Colonic mucosa (tissue), 4 donors: ENCODE measurements at regions not wholly inside any gene's neighbourhood (a gene's known extent, or its start where the extent isn't known, plus 50 kb on each side); places are given as distances from the start of the nearest gene placed in this dataset.

Experiments
- DNase-seq: peaks from one replicate; pipeline ENCODE4 v3.0.0-alpha.2; 2020
- H3K27ac ChIP-seq: fragments of 200-600 bp; one replicate; pipeline ENCODE4 v1.8.0; 2021
- H3K27me3 ChIP-seq: fragments of 200-600 bp; one replicate; pipeline ENCODE4 v1.8.0; 2021
- H3K36me3 ChIP-seq: fragments of 200-600 bp; one replicate; pipeline ENCODE4 v1.8.0; 2021
- H3K4me1 ChIP-seq: fragments of 200-600 bp; one replicate; pipeline ENCODE4 v1.8.0; 2021; ENCODE audit warnings: mild to moderate bottlenecking
- H3K4me3 ChIP-seq: fragments of 200-600 bp; one replicate; pipeline ENCODE4 v1.8.0; 2021
- H3K9ac ChIP-seq, 2 donors: one replicate each; pipeline ENCODE4 v1.7.0; 2013; ENCODE audit warnings: control low read depth in 2 of 2, low read depth in 2 of 2, low read length in 2 of 2
- H3K9me3 ChIP-seq: fragments of 200-600 bp; one replicate; pipeline ENCODE4 v1.8.0; 2021
- CTCF ChIP-seq: fragments of 200-600 bp; IDR thresholded peaks from one replicate; pipeline ENCODE4 v1.8.0; 2022; ENCODE audit warnings: antibody characterized with exemption, mild to moderate bottlenecking
- intact Hi-C: fragments of 100-400 bp; cut with DNase I; formaldehyde crosslinking; loops from one replicate; pipeline ENCODE4 v1.14.1; 2022
- donor health status: healthy.
- donor health status: DM: no; HTN: no; CAD: no.
- donor health status: DM: no; HTN: no; CAD: no.

- H3K4me3 ChIP-seq: no peak overlapping the region
- peaks cover 4% of the 10 kb centered on the region for H3K27me3 ChIP-seq
- no peaks in the 10 kb centered on the region for H3K36me3 ChIP-seq
- no peak overlapping the region for H3K27ac ChIP-seq
- intact Hi-C loops: no loop called here
- TF ChIP-seq CTCF: no peak
- no peaks in the 10 kb centered on the region for H3K4me1 ChIP-seq
- DNase-seq: no peak
- no peak overlapping the region for H3K9ac ChIP-seq
- H3K9me3 ChIP-seq: no peaks in the 10 kb centered on the region
Measured at GRCh38 chrX:39516427-39516841, 581.3 kb downstream of the BCOR start.

- Histone ChIP-seq H3K27me3 (peaks cover 4% of the 10 kb centered on the region), H3K36me3 (no peaks in the 10 kb centered on the region), H3K27ac (no peak overlapping the region), H3K4me3 (no peak overlapping the region), H3K9ac (no peak overlapping the region), H3K9me3 (no peaks in the 10 kb centered on the region), H3K4me1 (no peaks in the 10 kb centered on the region)
- DNase-seq: no peak
- no peak for TF ChIP-seq CTCF
- intact Hi-C loops: no loop called here
Measured at GRCh38 chrX:39518476-39519029, 579.2 kb downstream of the BCOR start.

GRCh38 chrX:39519030-39519488, 578.7 kb downstream of the BCOR start:
- no peak overlapping the region for H3K9ac ChIP-seq
- DNase-seq: no peak
- H3K36me3 ChIP-seq: no peaks in the 10 kb centered on the region
- no peaks in the 10 kb centered on the region for H3K4me1 ChIP-seq
- no peak for TF ChIP-seq CTCF
- no peak overlapping the region for H3K27ac ChIP-seq
- H3K9me3 ChIP-seq: no peaks in the 10 kb centered on the region
- H3K4me3 ChIP-seq: no peak overlapping the region
- intact Hi-C loops: no loop called here
- H3K27me3 ChIP-seq: peaks cover 4% of the 10 kb centered on the region

- Histone ChIP-seq H3K9ac (no peak overlapping the region), H3K36me3 (no peaks in the 10 kb centered on the region), H3K9me3 (no peaks in the 10 kb centered on the region), H3K4me3 (no peak overlapping the region), H3K27ac (no peak overlapping the region), H3K4me1 (no peaks in the 10 kb centered on the region), H3K27me3 (peaks cover 4% of the 10 kb centered on the region)
- DNase-seq: no peak
- intact Hi-C loops: no loop called here
- no peak for TF ChIP-seq CTCF
Measured at GRCh38 chrX:39519566-39520301, 578.0 kb downstream of the BCOR start.

GRCh38 chrX:39525758-39526157, 572.0 kb downstream of the BCOR start:
- H3K27me3 ChIP-seq: no peaks in the 10 kb centered on the region
- H3K4me1 ChIP-seq: no peaks in the 10 kb centered on the region
- no peaks in the 10 kb centered on the region for H3K36me3 ChIP-seq
- H3K9ac ChIP-seq: no peak overlapping the region
- no peaks in the 10 kb centered on the region for H3K9me3 ChIP-seq
- no peak overlapping the region for H3K27ac ChIP-seq
- intact Hi-C loops: no loop called here
- H3K4me3 ChIP-seq: no peak overlapping the region
- TF ChIP-seq CTCF: no peak
- DNase-seq: no peak
